Mesodermal cell (in vitro differentiated cells): ENCODE measurements at regions not wholly inside any gene's neighbourhood (a gene's known extent, or its start where the extent isn't known, plus 50 kb on each side); places are given as distances from the start of the nearest gene placed in this dataset.
"Not testable (repeated sequence)": the region's sequence is repeated elsewhere in the genome, so short reads cannot be mapped to it uniquely, and the experiment has no call there.

Experiments
- H3K27ac ChIP-seq: 2 replicates; pipeline ENCODE4 v1.7.0; 2013; ENCODE audit warnings: mild to moderate bottlenecking, low read depth, low read length, moderate library complexity; ENCODE audit not compliant: severe bottlenecking
- H3K36me3 ChIP-seq: 2 replicates; pipeline ENCODE4 v1.7.1; 2013; ENCODE audit warnings: mild to moderate bottlenecking, low read length, moderate library complexity; ENCODE audit not compliant: control insufficient read depth, insufficient read depth
- H3K4me1 ChIP-seq: one replicate; pipeline ENCODE4 v1.7.1; 2013; ENCODE audit warnings: mild to moderate bottlenecking, low read length; ENCODE audit not compliant: insufficient read depth, control insufficient read depth, poor library complexity, severe bottlenecking
- H3K4me3 ChIP-seq: 2 replicates; pipeline ENCODE4 v1.7.0; 2013; ENCODE audit warnings: low read length, control low read depth, mild to moderate bottlenecking; ENCODE audit not compliant: insufficient read depth, poor library complexity, severe bottlenecking; ENCODE audit errors: extremely low read depth
- H3K9me3 ChIP-seq: 2 replicates; pipeline ENCODE4 v1.7.1; 2013; ENCODE audit warnings: mild to moderate bottlenecking, low read length, moderate library complexity; ENCODE audit not compliant: control insufficient read depth
- WGBS, 2 experiments: methylation state at CpG; one replicate each; pipeline ENCODE4 v1.1.5; 2013; ENCODE audit warnings: missing lambda C conversion rate in 2 of 2; ENCODE audit not compliant: insufficient coverage in 2 of 2; 5-methylcytosine and 5-hydroxymethylcytosine counted together

GRCh38 chr2:67137699-67138098 is 259.4 kb upstream of the ETAA1 start:
- no peak overlapping the region for H3K27ac ChIP-seq
- H3K36me3 ChIP-seq, result no peaks in the 10 kb centered on the region
- H3K9me3 ChIP-seq, result no peaks in the 10 kb centered on the region
- H3K4me3 ChIP-seq, result no peak overlapping the region
- H3K4me1 ChIP-seq, result no peaks in the 10 kb centered on the region

GRCh38 chr2:67142071-67142470 is 255.1 kb upstream of the ETAA1 start:
- no CpG with 5 or more reads among the region's 1 CpG for WGBS, 2 experiments

GRCh38 chr2:67142741-67143140 is 254.4 kb upstream of the ETAA1 start:
- no peaks in the 10 kb centered on the region for H3K4me1 ChIP-seq
- no peaks in the 10 kb centered on the region for H3K9me3 ChIP-seq
- H3K4me3 ChIP-seq, result no peak overlapping the region
- H3K27ac ChIP-seq, result no peak overlapping the region
- no peaks in the 10 kb centered on the region for H3K36me3 ChIP-seq
- no CpG with 5 or more reads among the region's 2 CpGs for WGBS, 2 experiments

More at GRCh38 chr2:67142071-67142470, 255.1 kb upstream of the ETAA1 start:
- Histone ChIP-seq H3K36me3 (no peaks in the 10 kb centered on the region), H3K4me1 (no peaks in the 10 kb centered on the region), H3K27ac (no peak overlapping the region), H3K9me3 (no peaks in the 10 kb centered on the region), H3K4me3 (no peak overlapping the region)

- Histone ChIP-seq H3K27ac (no peak overlapping the region), H3K9me3 (no peaks in the 10 kb centered on the region), H3K36me3 (no peaks in the 10 kb centered on the region), H3K4me1 (no peaks in the 10 kb centered on the region), H3K4me3 (no peak overlapping the region)
- 100% methylated on average over 1 of the region's 1 CpG; no CpG with 5 or more reads in 1 of the 2 experiments for WGBS, 2 experiments
Measured at GRCh38 chr2:67145851-67146250, 251.3 kb upstream of the ETAA1 start.

- peaks cover 9% of the 10 kb centered on the region for H3K4me1 ChIP-seq
- 60 to 87% methylated on average over 3 of the region's 3 CpGs for WGBS, 2 experiments
- no peaks in the 10 kb centered on the region for H3K36me3 ChIP-seq
- peaks cover 5% of the 10 kb centered on the region for H3K9me3 ChIP-seq
- no peak overlapping the region for H3K4me3 ChIP-seq
- H3K27ac ChIP-seq, result peak overlapping the region; percentile 38
Measured at GRCh38 chr2:67156796-67157195, 240.3 kb upstream of the ETAA1 start.

- H3K27ac ChIP-seq, result no peak overlapping the region
- no peaks in the 10 kb centered on the region for H3K9me3 ChIP-seq
- H3K36me3 ChIP-seq, result no peaks in the 10 kb centered on the region
- peaks cover 9% of the 10 kb centered on the region for H3K4me1 ChIP-seq
- H3K4me3 ChIP-seq, result no peak overlapping the region
Measured at GRCh38 chr2:67158718-67159117, 238.4 kb upstream of the ETAA1 start.

- Histone ChIP-seq H3K4me3 (no peak overlapping the region), H3K36me3 (no peaks in the 10 kb centered on the region), H3K9me3 (no peaks in the 10 kb centered on the region), H3K27ac (no peak overlapping the region), H3K4me1 (peaks cover 9% of the 10 kb centered on the region)
- WGBS, 2 experiments, result 100% methylated on average over 1 to 2 of the region's 4 CpGs
Measured at GRCh38 chr2:67159929-67160328, 237.2 kb upstream of the ETAA1 start.

- Histone ChIP-seq H3K4me1 (peaks cover 4% of the 10 kb centered on the region), H3K36me3 (no peaks in the 10 kb centered on the region), H3K27ac (no peak overlapping the region), H3K9me3 (no peaks in the 10 kb centered on the region), H3K4me3 (no peak overlapping the region)
- 83% methylated on average over 1 of the region's 4 CpGs; no CpG with 5 or more reads in 1 of the 2 experiments for WGBS, 2 experiments
Measured at GRCh38 chr2:67164771-67165522, 232.2 kb upstream of the ETAA1 start.

GRCh38 chr2:67165523-67165990 is 231.6 kb upstream of the ETAA1 start:
- Histone ChIP-seq H3K27ac (peak overlapping the region; percentile 11), H3K4me1 (no peaks in the 10 kb centered on the region), H3K9me3 (no peaks in the 10 kb centered on the region), H3K4me3 (no peak overlapping the region), H3K36me3 (no peaks in the 10 kb centered on the region)

- H3K4me1 ChIP-seq, H3K4me3 ChIP-seq, H3K9me3 ChIP-seq, H3K27ac ChIP-seq, H3K36me3 ChIP-seq: not testable (repeated sequence)
- 86% methylated on average over 1 of the region's 2 CpGs; no CpG with 5 or more reads in 1 of the 2 experiments for WGBS, 2 experiments
Measured at GRCh38 chr2:67166511-67166910, 230.6 kb upstream of the ETAA1 start.

- no peaks in the 10 kb centered on the region for H3K36me3 ChIP-seq
- no peak overlapping the region for H3K27ac ChIP-seq
- 86 to 94% methylated on average over 2 to 3 of the region's 6 CpGs for WGBS, 2 experiments
- no peaks in the 10 kb centered on the region for H3K9me3 ChIP-seq
- H3K4me3 ChIP-seq, result no peak overlapping the region
- no peaks in the 10 kb centered on the region for H3K4me1 ChIP-seq
Measured at GRCh38 chr2:67169417-67170140, 227.6 kb upstream of the ETAA1 start.
